Ramos (cell line): ENCODE measurements at regions not wholly inside any gene's neighbourhood (a gene's known extent, or its start where the extent isn't known, plus 50 kb on each side); places are given as distances from the start of the nearest gene placed in this dataset.
"Not testable (repeated sequence)": the region's sequence is repeated elsewhere in the genome, so short reads cannot be mapped to it uniquely, and the experiment has no call there.

ENCODE experiments used
- in situ Hi-C: fragments of 300-500 bp; cut with MboI; formaldehyde crosslinking; loops from one replicate; pipeline ENCODE4 v1.14.3; 2022; ENCODE audit warnings: low sequenced_read_pairs; ENCODE audit not compliant: unreplicated experiment

- in situ Hi-C loops, result no loop called here
Observed at GRCh38 chr5:145407300-145408047, 427.7 kb downstream of the PRELID2 start.

- in situ Hi-C loops, result no loop called here
Observed at GRCh38 chr5:145403992-145404391, 431.1 kb downstream of the PRELID2 start.

- in situ Hi-C loops, result no loop called here
Observed at GRCh38 chr5:145396888-145397287, 438.3 kb downstream of the PRELID2 start.

GRCh38 chr5:145395151-145395550 lies 440.0 kb downstream of the PRELID2 start:
- in situ Hi-C loops, result not testable (repeated sequence)

- in situ Hi-C loops, result no loop called here
Observed at GRCh38 chr5:145393426-145393825, 441.7 kb downstream of the PRELID2 start.

GRCh38 chr5:145389047-145389446 lies 446.1 kb downstream of the PRELID2 start:
- in situ Hi-C loops, result no loop called here

- in situ Hi-C loops, result no loop called here
Observed at GRCh38 chr5:145385276-145385675, 449.9 kb downstream of the PRELID2 start.

GRCh38 chr5:145378226-145378625 lies 456.9 kb downstream of the PRELID2 start:
- in situ Hi-C loops, result no loop called here

GRCh38 chr5:145375521-145375920 lies 459.6 kb downstream of the PRELID2 start:
- in situ Hi-C loops, result no loop called here

- in situ Hi-C loops, result no loop called here
Observed at GRCh38 chr5:145365464-145365863, 469.7 kb downstream of the PRELID2 start.

GRCh38 chr5:145362266-145362665 lies 472.9 kb downstream of the PRELID2 start:
- in situ Hi-C loops, result no loop called here

- in situ Hi-C loops, result no loop called here
Observed at GRCh38 chr5:145360936-145361335, 474.2 kb downstream of the PRELID2 start.

GRCh38 chr5:145350513-145350912 lies 484.6 kb downstream of the PRELID2 start:
- in situ Hi-C loops, result no loop called here

GRCh38 chr5:145347026-145347616 lies 488.0 kb downstream of the PRELID2 start:
- in situ Hi-C loops, result no loop called here

GRCh38 chr5:145345511-145346287 lies 489.4 kb downstream of the PRELID2 start:
- in situ Hi-C loops, result no loop called here

GRCh38 chr5:145341842-145342241 lies 493.3 kb downstream of the PRELID2 start:
- in situ Hi-C loops, result no loop called here

GRCh38 chr5:145340099-145340498 lies 495.0 kb downstream of the PRELID2 start:
- in situ Hi-C loops, result no loop called here

- in situ Hi-C loops, result no loop called here
Observed at GRCh38 chr5:145324767-145325479, 510.2 kb downstream of the PRELID2 start.

- in situ Hi-C loops, result no loop called here
Observed at GRCh38 chr5:145324101-145324500, 511.0 kb downstream of the PRELID2 start.

- in situ Hi-C loops, result no loop called here
Observed at GRCh38 chr5:145316282-145316681, 518.9 kb downstream of the PRELID2 start.
